ENCODE measurements at regions not wholly inside any gene's neighbourhood (a gene's known extent, or its start where the extent isn't known, plus 50 kb on each side); places are given as distances from the start of the nearest gene placed in this dataset.

DNA sequence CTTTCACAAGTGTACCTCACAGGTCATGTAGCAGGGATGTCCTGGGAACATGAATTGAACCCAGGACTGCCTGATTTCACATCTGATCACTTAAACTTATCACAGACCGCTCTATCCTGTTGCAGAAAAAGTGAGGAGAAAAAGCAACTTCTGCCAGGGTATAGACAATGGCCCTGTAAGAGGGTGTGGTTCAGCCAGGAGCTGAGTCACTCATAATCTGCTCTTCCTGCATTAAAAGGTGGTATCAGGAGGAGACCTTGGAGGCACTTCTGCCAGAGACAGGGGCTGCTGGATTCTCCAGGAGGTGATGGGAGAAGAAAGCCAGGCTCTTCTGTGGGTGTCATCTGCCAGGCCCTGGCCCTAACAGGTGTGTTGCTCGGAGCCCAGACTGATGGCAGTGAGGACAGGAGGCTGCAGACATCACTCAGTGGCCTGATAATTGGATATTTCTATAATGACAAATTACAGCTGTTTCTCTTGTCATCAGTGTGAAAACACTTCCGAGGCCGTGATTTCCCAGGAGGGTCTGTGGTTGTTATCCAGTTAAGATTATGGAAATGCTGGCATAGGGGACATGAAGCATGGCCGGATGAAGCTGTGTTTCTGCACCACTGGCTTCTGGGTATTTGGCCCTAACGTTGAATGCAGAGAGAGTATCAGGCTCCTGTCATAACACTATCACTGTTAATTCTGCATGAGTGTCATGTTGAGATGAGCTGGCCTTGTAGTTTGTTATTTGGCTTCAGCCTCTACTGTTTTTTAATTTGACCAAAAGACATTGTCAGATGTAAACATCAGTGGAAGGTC is 125.1 kb upstream of the ZBED5 start:
- H3K36me3 ChIP-seq (replicated peaks; ENCODE audit: insufficient read depth, low read depth) = no peaks in the 10 kb centered on the region
- TF ChIP-seq, protein P1, sequence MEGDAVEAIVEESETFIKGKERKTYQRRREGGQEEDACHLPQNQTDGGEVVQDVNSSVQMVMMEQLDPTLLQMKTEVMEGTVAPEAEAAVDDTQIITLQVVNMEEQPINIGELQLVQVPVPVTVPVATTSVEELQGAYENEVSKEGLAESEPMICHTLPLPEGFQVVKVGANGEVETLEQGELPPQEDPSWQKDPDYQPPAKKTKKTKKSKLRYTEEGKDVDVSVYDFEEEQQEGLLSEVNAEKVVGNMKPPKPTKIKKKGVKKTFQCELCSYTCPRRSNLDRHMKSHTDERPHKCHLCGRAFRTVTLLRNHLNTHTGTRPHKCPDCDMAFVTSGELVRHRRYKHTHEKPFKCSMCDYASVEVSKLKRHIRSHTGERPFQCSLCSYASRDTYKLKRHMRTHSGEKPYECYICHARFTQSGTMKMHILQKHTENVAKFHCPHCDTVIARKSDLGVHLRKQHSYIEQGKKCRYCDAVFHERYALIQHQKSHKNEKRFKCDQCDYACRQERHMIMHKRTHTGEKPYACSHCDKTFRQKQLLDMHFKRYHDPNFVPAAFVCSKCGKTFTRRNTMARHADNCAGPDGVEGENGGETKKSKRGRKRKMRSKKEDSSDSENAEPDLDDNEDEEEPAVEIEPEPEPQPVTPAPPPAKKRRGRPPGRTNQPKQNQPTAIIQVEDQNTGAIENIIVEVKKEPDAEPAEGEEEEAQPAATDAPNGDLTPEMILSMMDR (IDR thresholded peaks at IDR 0.05; ENCODE audit: poor library complexity) = no peak
- TF ChIP-seq EZH2phosphoT487 (IDR thresholded peaks at IDR 0.05; ENCODE audit: low read depth, severe bottlenecking, unreplicated experiment) = no peak
- no peak for TF ChIP-seq EZH2 (IDR thresholded peaks at IDR 0.05; ENCODE audit: borderline replicate concordance)
- H3K27me3 ChIP-seq = no peaks in the 10 kb centered on the region
- H3K79me2 ChIP-seq = no peaks in the 10 kb centered on the region
- H3K9me2 ChIP-seq (replicated peaks; ENCODE audit: insufficient read depth) = no peaks in the 10 kb centered on the region
- DNase-seq (ENCODE audit: low spot score) = no peak
- no peak overlapping the region for H2AFZ ChIP-seq
- no peaks in the 10 kb centered on the region for H4K20me1 ChIP-seq (ENCODE audit: insufficient read depth, poor library complexity, severe bottlenecking)
- no peak overlapping the region for H3K4me3 ChIP-seq
- no peaks in the 10 kb centered on the region for H3K9me3 ChIP-seq (ENCODE audit: low read depth)
- H3K27ac ChIP-seq = no peak overlapping the region
- H3K4me2 ChIP-seq = no peak overlapping the region
- WGBS (ENCODE audit: low lambda C conversion rate, missing lambda C conversion rate) = 74% methylated on average over 6 of the region's 6 CpGs
- no peaks in the 10 kb centered on the region for H3K4me1 ChIP-seq (ENCODE audit: insufficient read depth)

DNA sequence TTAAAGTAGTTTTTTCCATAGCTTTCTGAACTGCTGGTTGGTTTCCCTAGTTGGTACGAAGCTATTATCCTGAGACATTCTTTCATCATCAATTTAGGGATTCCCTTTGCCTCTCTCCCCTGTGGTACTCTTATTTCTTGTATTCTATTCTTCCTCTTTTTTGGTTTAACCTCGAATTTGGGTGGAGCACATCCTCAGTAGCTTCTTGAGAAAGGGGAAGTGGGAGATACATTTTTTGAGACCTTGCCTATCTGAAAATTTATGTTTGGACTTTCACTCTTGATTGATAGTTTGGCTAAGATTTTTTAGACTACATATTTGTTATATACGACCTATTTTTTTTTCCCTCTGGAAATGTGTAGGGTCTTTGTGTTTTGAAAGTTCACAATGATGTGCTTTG is 121.7 kb upstream of the ZBED5 start:
- Histone ChIP-seq H3K9me2 (replicated peaks; ENCODE audit: insufficient read depth) (no peaks in the 10 kb centered on the region), H3K9me3 (ENCODE audit: low read depth) (no peaks in the 10 kb centered on the region), H2AFZ (no peak overlapping the region), H3K27ac (no peak overlapping the region), H3K4me3 (no peak overlapping the region), H3K4me2 (no peak overlapping the region), H4K20me1 (ENCODE audit: insufficient read depth, poor library complexity, severe bottlenecking) (no peaks in the 10 kb centered on the region), H3K79me2 (no peaks in the 10 kb centered on the region), H3K36me3 (replicated peaks; ENCODE audit: insufficient read depth, low read depth) (no peaks in the 10 kb centered on the region), H3K4me1 (ENCODE audit: insufficient read depth) (no peaks in the 10 kb centered on the region), H3K27me3 (no peaks in the 10 kb centered on the region)
- DNase-seq (ENCODE audit: low spot score) = no peak
- WGBS (ENCODE audit: low lambda C conversion rate, missing lambda C conversion rate) = 83% methylated on average over 3 of the region's 3 CpGs
- TF ChIP-seq EZH2phosphoT487 (IDR thresholded peaks at IDR 0.05; ENCODE audit: low read depth, severe bottlenecking, unreplicated experiment) (no peak), EZH2 (IDR thresholded peaks at IDR 0.05; ENCODE audit: borderline replicate concordance) (no peak)
- TF ChIP-seq, protein P1 (IDR thresholded peaks at IDR 0.05; ENCODE audit: poor library complexity) = no peak

DNA sequence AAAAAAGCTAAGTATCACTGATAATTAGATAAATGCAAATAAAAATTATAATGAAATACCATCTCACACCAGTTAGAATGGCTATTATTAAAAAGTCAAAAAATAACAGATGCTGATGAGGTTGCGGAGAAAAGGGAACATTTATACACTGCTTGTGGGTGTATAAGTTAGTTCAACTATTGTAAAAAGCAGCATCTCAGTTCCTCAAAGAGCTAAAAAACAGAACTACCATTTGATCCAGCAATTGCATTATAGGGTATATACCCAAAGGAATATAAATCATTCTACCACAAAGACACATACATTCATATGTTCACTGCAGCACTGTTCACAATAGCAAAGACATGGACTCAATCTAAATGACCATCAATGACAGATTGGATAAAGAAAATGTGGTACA is 120.3 kb upstream of the ZBED5 start:
- Histone ChIP-seq H3K36me3 (replicated peaks; ENCODE audit: insufficient read depth, low read depth) (no peaks in the 10 kb centered on the region), H3K4me3 (no peak overlapping the region), H3K9me3 (ENCODE audit: low read depth) (no peaks in the 10 kb centered on the region), H3K4me1 (ENCODE audit: insufficient read depth) (no peaks in the 10 kb centered on the region), H3K79me2 (no peaks in the 10 kb centered on the region), H2AFZ (no peak overlapping the region), H3K27ac (no peak overlapping the region), H3K4me2 (no peak overlapping the region), H3K9me2 (replicated peaks; ENCODE audit: insufficient read depth) (no peaks in the 10 kb centered on the region), H3K27me3 (no peaks in the 10 kb centered on the region), H4K20me1 (ENCODE audit: insufficient read depth, poor library complexity, severe bottlenecking) (no peaks in the 10 kb centered on the region)
- DNase-seq (ENCODE audit: low spot score) = no peak
- TF ChIP-seq EZH2 (IDR thresholded peaks at IDR 0.05; ENCODE audit: borderline replicate concordance) = no peak
- WGBS (ENCODE audit: low lambda C conversion rate, missing lambda C conversion rate) = 100% methylated on average over 1 of the region's 1 CpG

DNA sequence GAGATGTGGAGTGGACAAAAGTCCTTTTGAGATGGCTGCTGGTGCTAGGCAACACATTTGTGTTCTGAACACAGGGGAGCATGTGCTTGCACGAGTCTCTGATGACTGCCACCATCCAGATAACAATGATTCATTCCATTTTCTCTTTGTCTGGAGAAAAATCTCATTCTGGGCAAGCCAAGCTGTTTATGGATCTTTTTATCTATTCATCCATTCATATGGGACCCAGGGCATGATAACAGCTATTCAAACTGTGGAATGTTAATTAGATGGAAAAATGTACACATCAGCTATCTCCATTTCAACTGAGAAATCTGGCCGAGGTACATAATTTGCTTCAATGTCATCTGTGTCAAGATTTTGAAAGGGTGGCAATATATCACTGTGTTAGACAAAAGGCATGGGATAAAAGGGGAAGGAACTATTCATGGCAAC is 117.5 kb upstream of the ZBED5 start:
- no peak overlapping the region for H3K4me2 ChIP-seq
- peak overlapping the region; percentile 29 for H3K27ac ChIP-seq
- no peaks in the 10 kb centered on the region for H3K9me3 ChIP-seq (ENCODE audit: low read depth)
- no peaks in the 10 kb centered on the region for H3K36me3 ChIP-seq (replicated peaks; ENCODE audit: insufficient read depth, low read depth)
- H3K79me2 ChIP-seq = no peaks in the 10 kb centered on the region
- DNase-seq (ENCODE audit: low spot score) = peak; percentile 37
- H3K4me3 ChIP-seq = no peak overlapping the region
- H3K4me1 ChIP-seq (ENCODE audit: insufficient read depth) = no peaks in the 10 kb centered on the region
- no peak overlapping the region for H2AFZ ChIP-seq
- no peaks in the 10 kb centered on the region for H3K27me3 ChIP-seq
- no peaks in the 10 kb centered on the region for H3K9me2 ChIP-seq (replicated peaks; ENCODE audit: insufficient read depth)
- TF ChIP-seq, protein P1 (IDR thresholded peaks at IDR 0.05; ENCODE audit: poor library complexity) = no peak
- no peak for TF ChIP-seq EZH2 (IDR thresholded peaks at IDR 0.05; ENCODE audit: borderline replicate concordance)
- H4K20me1 ChIP-seq (ENCODE audit: insufficient read depth, poor library complexity, severe bottlenecking) = no peaks in the 10 kb centered on the region
- WGBS (ENCODE audit: low lambda C conversion rate, missing lambda C conversion rate) = 49% methylated on average over 2 of the region's 2 CpGs

Data from hepatocyte (in vitro differentiated cells).